CD14-positive monocyte (primary cell): ENCODE measurements at regions not wholly inside any gene's neighbourhood (a gene's known extent, or its start where the extent isn't known, plus 50 kb on each side); places are given as distances from the start of the nearest gene placed in this dataset.

ENCODE experiments used
- DNase-seq, 3 donors: peaks; one replicate each; pipeline ENCODE4 v3.0.0-alpha.2; 2011 to 2022
- H2AFZ ChIP-seq: 2 replicates; pipeline ENCODE4 v1.6.0; 2012; ENCODE audit warnings: mild to moderate bottlenecking, low read depth, low read length, inconsistent platforms; ENCODE audit not compliant: insufficient read depth, poor library complexity, severe bottlenecking
- H3K27ac ChIP-seq, 2 donors: 1 replicate in 1 of 2; 2 replicates in 1 of 2; pipeline ENCODE4 v1.5.1; 2012 to 2013; ENCODE audit warnings: low read length in 2 of 2, control low read depth in 1 of 2, inconsistent platforms in 1 of 2, low read depth in 1 of 2, mild to moderate bottlenecking in 1 of 2
- H3K27me3 ChIP-seq, 2 donors: one replicate each; pipeline versions ENCODE4 v1.6.0 to v1.6.1; 2011 to 2013; ENCODE audit warnings: low read length in 2 of 2; ENCODE audit not compliant: control insufficient read depth in 2 of 2, insufficient read depth in 2 of 2
- H3K36me3 ChIP-seq, 2 donors: replicated peaks in 1 of 2; 1 replicate in 1 of 2; 2 replicates in 1 of 2; pipeline versions ENCODE4 v1.5.1 to v1.6.1; 2012 to 2013; ENCODE audit warnings: low read length in 2 of 2, control low read depth in 1 of 2, inconsistent platforms in 1 of 2, mild to moderate bottlenecking in 1 of 2; ENCODE audit not compliant: insufficient read depth in 2 of 2, control insufficient read depth in 1 of 2
- H3K4me1 ChIP-seq, 2 donors: 1 replicate in 1 of 2; 2 replicates in 1 of 2; pipeline versions ENCODE4 v1.5.1 to v1.6.1; 2012 to 2013; ENCODE audit warnings: low read length in 2 of 2, control low read depth in 1 of 2, inconsistent platforms in 1 of 2, mild to moderate bottlenecking in 1 of 2, moderate library complexity in 1 of 2; ENCODE audit not compliant: insufficient read depth in 2 of 2, control insufficient read depth in 1 of 2
- H3K4me2 ChIP-seq: replicated peaks from 2 replicates; pipeline ENCODE3; 2012; ENCODE audit warnings: low read length, moderate library complexity, mild to moderate bottlenecking; ENCODE audit not compliant: poor library complexity, severe bottlenecking; ENCODE audit errors: extremely low read depth
- H3K4me3 ChIP-seq, 3 experiments: fragments of 200-600 bp in 1 of 3; sonication (generic) in 1 of 3; replicated peaks in 1 of 3; 1 replicate in 2 of 3; 2 replicates in 1 of 3; pipeline ENCODE4 v1.5.1; 2011 to 2013; ENCODE audit warnings: low read length in 3 of 3, mild to moderate bottlenecking in 3 of 3, control low read depth in 2 of 3, low read depth in 2 of 3, inconsistent platforms in 1 of 3, moderate library complexity in 1 of 3
- H3K79me2 ChIP-seq: 2 replicates; pipeline ENCODE4 v1.6.0; 2012; ENCODE audit warnings: mild to moderate bottlenecking, control low read depth, inconsistent platforms, low read length, moderate library complexity; ENCODE audit not compliant: insufficient read depth
- H3K9ac ChIP-seq: 2 replicates; pipeline ENCODE4 v1.6.0; 2017; ENCODE audit warnings: low read length, mild to moderate bottlenecking; ENCODE audit not compliant: insufficient read depth, poor library complexity, severe bottlenecking
- H3K9me3 ChIP-seq, 2 donors: replicated peaks in 1 of 2; 1 replicate in 1 of 2; 2 replicates in 1 of 2; pipeline versions ENCODE4 v1.5.1 to v1.6.1; 2012 to 2013; ENCODE audit warnings: low read length in 2 of 2, control low read depth in 1 of 2; ENCODE audit not compliant: control insufficient read depth in 1 of 2, insufficient read depth in 1 of 2
- H4K20me1 ChIP-seq: 2 replicates; pipeline ENCODE4 v1.6.0; 2012; ENCODE audit warnings: mild to moderate bottlenecking, low read length, control low read depth, moderate library complexity; ENCODE audit not compliant: insufficient read depth
- H3K27ac Mint-ChIP-seq, 7 donors: one replicate each; pipeline ENCODE4 v1.8.0; 2020; ENCODE audit warnings: mild to moderate bottlenecking in 7 of 7, mixed read lengths in 7 of 7, moderate library complexity in 6 of 7, inconsistent platforms in 2 of 7
- H3K27me3 Mint-ChIP-seq, 3 donors: one replicate each; pipeline ENCODE4 v1.8.0; 2021 to 2022; ENCODE audit warnings: low read depth in 3 of 3, mild to moderate bottlenecking in 3 of 3, mixed read lengths in 3 of 3, moderate library complexity in 3 of 3, inconsistent platforms in 1 of 3
- H3K36me3 Mint-ChIP-seq, 2 donors: one replicate each; pipeline ENCODE4 v1.8.0; 2020; ENCODE audit warnings: mixed read lengths in 2 of 2, inconsistent platforms in 1 of 2, mild to moderate bottlenecking in 1 of 2
- H3K4me1 Mint-ChIP-seq: one replicate; pipeline ENCODE4 v1.8.0; 2020; ENCODE audit warnings: mild to moderate bottlenecking, mixed read lengths
- H3K4me3 Mint-ChIP-seq, 2 donors: one replicate each; pipeline ENCODE4 v1.8.0; 2020; ENCODE audit warnings: mild to moderate bottlenecking in 2 of 2, mixed read lengths in 2 of 2, moderate library complexity in 1 of 2
- H3K9me3 Mint-ChIP-seq, 7 donors: one replicate each; pipeline ENCODE4 v1.8.0; 2020 to 2022; ENCODE audit warnings: mixed read lengths in 7 of 7, mild to moderate bottlenecking in 6 of 7, moderate library complexity in 6 of 7, inconsistent platforms in 2 of 7
- WGBS: methylation state at CpG from one replicate; pipeline ENCODE4 v1.1.5; 2013; ENCODE audit warnings: missing lambda C conversion rate; ENCODE audit not compliant: insufficient coverage; 5-methylcytosine and 5-hydroxymethylcytosine counted together
- intact Hi-C, 2 donors: fragments of 100-400 bp; cut with micrococcal nuclease; formaldehyde crosslinking; loops; one replicate each; pipeline versions ENCODE4 v1.15.0 to v1.15.1; 2023
- TF ChIP-seq, protein P1 (sequence below): fragments of 200-600 bp; IDR thresholded peaks from one replicate; pipeline ENCODE4 v1.8.0; 2022; ENCODE audit warnings: antibody characterized with exemption, mild to moderate bottlenecking

DNA sequence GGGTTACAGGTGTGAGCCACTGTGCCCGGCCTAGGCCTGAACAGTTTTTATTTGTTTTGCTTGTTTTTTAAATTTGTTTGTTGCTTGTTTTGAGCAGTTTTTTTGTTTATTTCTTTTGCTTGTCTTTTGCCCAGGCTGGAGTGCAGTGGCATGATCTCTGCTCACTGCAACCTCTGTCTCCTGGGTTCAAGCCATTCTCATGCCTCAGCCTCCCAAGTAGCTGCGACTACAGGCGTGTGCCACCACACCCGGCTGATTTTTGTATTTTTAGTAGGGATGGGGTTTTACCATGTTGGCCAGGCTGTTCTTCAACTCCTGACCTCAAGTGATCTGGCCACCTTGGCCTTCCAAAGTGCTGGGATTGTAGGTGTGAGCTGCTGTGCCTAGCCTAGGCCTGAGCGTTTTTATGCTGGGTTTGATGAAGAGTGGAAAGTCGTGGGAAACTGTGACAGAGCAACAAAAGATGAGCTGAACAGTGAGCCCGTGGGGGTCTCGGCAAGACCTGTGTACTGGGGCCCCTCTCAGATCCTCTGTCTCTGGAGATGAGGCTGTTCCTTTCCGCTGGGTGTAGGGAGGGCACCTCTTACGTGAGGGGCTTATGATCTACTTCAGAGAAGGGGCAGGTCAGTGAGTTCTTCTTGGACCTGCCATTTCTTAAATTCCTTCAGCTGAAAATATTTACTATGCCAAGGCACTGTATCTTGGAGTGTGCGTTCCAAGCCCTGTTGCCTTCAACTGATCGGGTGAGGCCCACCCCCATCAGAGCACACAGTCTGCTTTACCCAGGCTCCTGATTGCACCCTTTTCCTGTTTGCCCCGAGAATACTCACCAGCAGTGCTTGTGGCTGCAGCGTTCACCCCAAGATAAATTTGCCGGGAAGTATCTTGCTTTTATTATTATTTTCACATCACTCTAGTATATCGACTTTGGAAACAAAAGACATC is 322.1 kb downstream of the SEC14L1 start:
- no peaks in the 10 kb centered on the region for H3K27me3 ChIP-seq
- no peaks in the 10 kb centered on the region for H3K9me3 ChIP-seq
- H3K4me3 Mint-ChIP-seq = no peak overlapping the region
- 90% methylated on average over 8 of the region's 16 CpGs for WGBS
- H3K4me1 Mint-ChIP-seq = peaks cover 89% of the 10 kb centered on the region
- peaks cover 36 to 47% of the 10 kb centered on the region in 2 donors for H3K36me3 Mint-ChIP-seq
- H3K27me3 Mint-ChIP-seq = peaks cover 0 to 1% (median 0%) of the 10 kb centered on the region in 3 donors
- no peak for DNase-seq
- peaks cover 98 to 99% of the 10 kb centered on the region in 2 donors for H3K4me1 ChIP-seq
- peaks cover 85% of the 10 kb centered on the region for H3K79me2 ChIP-seq
- peak overlapping the region; percentile 40 to 99 (median 91) for H3K27ac Mint-ChIP-seq
- intact Hi-C loops = loop anchor here in 1 of 2 donors (5.0 kb wide), 1 partner anchor 36 kb away; no protein-coding TSS in a partner anchor
- H3K9ac ChIP-seq = peak overlapping the region; percentile 5
- TF ChIP-seq, protein P1, sequence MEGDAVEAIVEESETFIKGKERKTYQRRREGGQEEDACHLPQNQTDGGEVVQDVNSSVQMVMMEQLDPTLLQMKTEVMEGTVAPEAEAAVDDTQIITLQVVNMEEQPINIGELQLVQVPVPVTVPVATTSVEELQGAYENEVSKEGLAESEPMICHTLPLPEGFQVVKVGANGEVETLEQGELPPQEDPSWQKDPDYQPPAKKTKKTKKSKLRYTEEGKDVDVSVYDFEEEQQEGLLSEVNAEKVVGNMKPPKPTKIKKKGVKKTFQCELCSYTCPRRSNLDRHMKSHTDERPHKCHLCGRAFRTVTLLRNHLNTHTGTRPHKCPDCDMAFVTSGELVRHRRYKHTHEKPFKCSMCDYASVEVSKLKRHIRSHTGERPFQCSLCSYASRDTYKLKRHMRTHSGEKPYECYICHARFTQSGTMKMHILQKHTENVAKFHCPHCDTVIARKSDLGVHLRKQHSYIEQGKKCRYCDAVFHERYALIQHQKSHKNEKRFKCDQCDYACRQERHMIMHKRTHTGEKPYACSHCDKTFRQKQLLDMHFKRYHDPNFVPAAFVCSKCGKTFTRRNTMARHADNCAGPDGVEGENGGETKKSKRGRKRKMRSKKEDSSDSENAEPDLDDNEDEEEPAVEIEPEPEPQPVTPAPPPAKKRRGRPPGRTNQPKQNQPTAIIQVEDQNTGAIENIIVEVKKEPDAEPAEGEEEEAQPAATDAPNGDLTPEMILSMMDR = no peak
- peaks cover under 1% of the 10 kb centered on the region for H4K20me1 ChIP-seq
- H3K9me3 Mint-ChIP-seq = no peaks in the 10 kb centered on the region
- H3K4me2 ChIP-seq = peak overlapping the region; percentile 50
- peak overlapping the region; percentile 93 to 97 for H3K27ac ChIP-seq
- H2AFZ ChIP-seq = no peak overlapping the region
- peaks cover 13 to 18% of the 10 kb centered on the region in 2 donors for H3K36me3 ChIP-seq
- peak overlapping the region in 1 of 3 experiments; percentile 75 for H3K4me3 ChIP-seq

GRCh38 chr17:77464988-77465357 is 324.2 kb downstream of the SEC14L1 start:
- no peak for DNase-seq
- H3K4me3 ChIP-seq = peak overlapping the region in 1 of 3 experiments; percentile 59
- peak overlapping the region; percentile 88 to 99 (median 97) for H3K27ac Mint-ChIP-seq
- peaks cover 0 to 1% (median 0%) of the 10 kb centered on the region in 3 donors for H3K27me3 Mint-ChIP-seq
- H3K27me3 ChIP-seq = no peaks in the 10 kb centered on the region
- intact Hi-C loops = loop anchor here in 1 of 2 donors (2.0 to 5.0 kb wide), 2 partner anchors 14 to 38 kb away; no protein-coding TSS in a partner anchor
- H3K36me3 Mint-ChIP-seq = peaks cover 47 to 56% of the 10 kb centered on the region in 2 donors
- peak overlapping the region; percentile 54 for H3K9ac ChIP-seq
- peak overlapping the region; percentile 73 to 75 for H3K4me3 Mint-ChIP-seq
- peak overlapping the region; percentile 77 for H3K4me2 ChIP-seq
- H3K4me1 ChIP-seq = peaks cover 78 to 86% of the 10 kb centered on the region in 2 donors
- peaks cover 84% of the 10 kb centered on the region for H3K4me1 Mint-ChIP-seq
- peaks cover 0 to 4% (median 0%) of the 10 kb centered on the region in 7 donors for H3K9me3 Mint-ChIP-seq
- peaks cover 11% of the 10 kb centered on the region for H4K20me1 ChIP-seq
- H3K36me3 ChIP-seq = peaks cover 13 to 34% of the 10 kb centered on the region in 2 donors
- peaks cover 85% of the 10 kb centered on the region for H3K79me2 ChIP-seq
- H2AFZ ChIP-seq = no peak overlapping the region
- TF ChIP-seq, protein P1 = no peak
- H3K9me3 ChIP-seq = no peaks in the 10 kb centered on the region
- whole genome bisulfite sequencing = 80% methylated on average over 3 of the region's 6 CpGs
- H3K27ac ChIP-seq = peak overlapping the region; percentile 87 to 96
